Stomach (tissue), 4 donors: ENCODE measurements at regions not wholly inside any gene's neighbourhood (a gene's known extent, or its start where the extent isn't known, plus 50 kb on each side); places are given as distances from the start of the nearest gene placed in this dataset.

Experiments used
- POLR2A ChIP-seq, 4 donors: fragments of 450-650 bp; IDR thresholded peaks; one replicate each; pipeline ENCODE4 v1.6.1; 2016; ENCODE audit warnings: antibody characterized with exemption in 4 of 4, control low read depth in 2 of 4, mild to moderate bottlenecking in 1 of 4, moderate library complexity in 1 of 4
- TF ChIP-seq, protein P1 (sequence below), 7 experiments: fragments of 450-650 bp in 4 of 7; fragments of 200-600 bp in 3 of 7; sonication (generic) in 3 of 7; IDR thresholded peaks; one replicate each; pipeline ENCODE4 v1.5.1; 2016 to 2019; ENCODE audit warnings: antibody characterized with exemption in 7 of 7, control low read depth in 2 of 7, mild to moderate bottlenecking in 1 of 7

DNA sequence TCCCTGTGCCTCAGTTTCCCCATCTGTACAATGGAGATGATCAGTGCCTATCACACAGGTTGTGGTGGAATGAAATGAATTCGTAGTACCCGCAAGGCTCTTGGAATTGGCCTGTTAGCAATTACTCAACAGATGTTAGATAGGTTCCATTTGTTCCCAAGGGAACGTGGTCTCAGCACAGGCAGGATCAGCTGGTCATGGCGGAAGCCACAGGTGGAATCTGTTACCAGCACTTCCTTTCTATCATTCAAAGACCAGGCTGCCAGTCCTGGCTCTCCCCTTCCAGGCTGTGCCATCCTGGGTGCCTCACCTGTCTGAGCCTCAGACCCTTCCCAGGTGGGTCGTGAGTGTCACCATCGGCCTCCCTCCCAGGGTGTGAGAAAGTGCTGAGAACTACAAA, 61.5 kb downstream of the FBXO2 start:
- no peak for TF ChIP-seq POLR2A (IDR thresholded peaks at IDR 0.05)
- TF ChIP-seq, protein P1, sequence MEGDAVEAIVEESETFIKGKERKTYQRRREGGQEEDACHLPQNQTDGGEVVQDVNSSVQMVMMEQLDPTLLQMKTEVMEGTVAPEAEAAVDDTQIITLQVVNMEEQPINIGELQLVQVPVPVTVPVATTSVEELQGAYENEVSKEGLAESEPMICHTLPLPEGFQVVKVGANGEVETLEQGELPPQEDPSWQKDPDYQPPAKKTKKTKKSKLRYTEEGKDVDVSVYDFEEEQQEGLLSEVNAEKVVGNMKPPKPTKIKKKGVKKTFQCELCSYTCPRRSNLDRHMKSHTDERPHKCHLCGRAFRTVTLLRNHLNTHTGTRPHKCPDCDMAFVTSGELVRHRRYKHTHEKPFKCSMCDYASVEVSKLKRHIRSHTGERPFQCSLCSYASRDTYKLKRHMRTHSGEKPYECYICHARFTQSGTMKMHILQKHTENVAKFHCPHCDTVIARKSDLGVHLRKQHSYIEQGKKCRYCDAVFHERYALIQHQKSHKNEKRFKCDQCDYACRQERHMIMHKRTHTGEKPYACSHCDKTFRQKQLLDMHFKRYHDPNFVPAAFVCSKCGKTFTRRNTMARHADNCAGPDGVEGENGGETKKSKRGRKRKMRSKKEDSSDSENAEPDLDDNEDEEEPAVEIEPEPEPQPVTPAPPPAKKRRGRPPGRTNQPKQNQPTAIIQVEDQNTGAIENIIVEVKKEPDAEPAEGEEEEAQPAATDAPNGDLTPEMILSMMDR (IDR thresholded peaks at IDR 0.05): no peak
